Endodermal cell (in vitro differentiated cells): ENCODE measurements at regions not wholly inside any gene's neighbourhood (a gene's known extent, or its start where the extent isn't known, plus 50 kb on each side); places are given as distances from the start of the nearest gene placed in this dataset.

ENCODE experiments used
- DNase-seq: peaks from one replicate; pipeline ENCODE4 v3.0.0-alpha.2; 2017
- H3K27ac ChIP-seq: 2 replicates; pipeline ENCODE4 v1.5.1; 2013; ENCODE audit warnings: mild to moderate bottlenecking, low read depth, low read length, moderate library complexity
- H3K27me3 ChIP-seq: 2 replicates; pipeline ENCODE4 v1.6.1; 2013; ENCODE audit warnings: mild to moderate bottlenecking, low read length, moderate library complexity; ENCODE audit not compliant: insufficient read depth, control insufficient read depth, poor library complexity, severe bottlenecking
- H3K36me3 ChIP-seq: 2 replicates; pipeline ENCODE4 v1.7.0; 2013; ENCODE audit warnings: mild to moderate bottlenecking, low read length, moderate library complexity; ENCODE audit not compliant: control insufficient read depth, insufficient read depth
- H3K4me1 ChIP-seq: one replicate; pipeline ENCODE4 v1.7.0; 2013; ENCODE audit warnings: low read length; ENCODE audit not compliant: control insufficient read depth, insufficient read depth
- H3K4me3 ChIP-seq: 2 replicates; pipeline ENCODE4 v1.5.1; 2013; ENCODE audit warnings: mild to moderate bottlenecking, low read length, moderate library complexity
- H3K9ac ChIP-seq: 2 replicates; pipeline ENCODE4 v1.6.1; 2013; ENCODE audit warnings: mild to moderate bottlenecking, low read length, moderate library complexity; ENCODE audit not compliant: poor library complexity, severe bottlenecking; ENCODE audit errors: extremely low read depth
- H3K9me3 ChIP-seq: 2 replicates; pipeline ENCODE4 v1.6.1; 2013; ENCODE audit warnings: mild to moderate bottlenecking, low read length, moderate library complexity; ENCODE audit not compliant: control insufficient read depth
- H3K27ac Mint-ChIP-seq: 2 replicates; pipeline ENCODE4 v1.8.0; 2020; ENCODE audit warnings: mixed read lengths
- H3K27me3 Mint-ChIP-seq: 2 replicates; pipeline ENCODE4 v1.8.0; 2021; ENCODE audit warnings: mild to moderate bottlenecking, mixed read lengths; ENCODE audit not compliant: insufficient read depth
- H3K36me3 Mint-ChIP-seq: 2 replicates; pipeline ENCODE4 v1.8.0; 2020; ENCODE audit warnings: low read depth, mixed read lengths
- H3K4me1 Mint-ChIP-seq: 2 replicates; pipeline ENCODE4 v1.8.0; 2020; ENCODE audit warnings: mixed read lengths
- H3K4me3 Mint-ChIP-seq: 2 replicates; pipeline ENCODE4 v1.8.0; 2020; ENCODE audit warnings: mild to moderate bottlenecking, moderate library complexity, mixed read lengths
- H3K9me3 Mint-ChIP-seq: 2 replicates; pipeline ENCODE4 v1.8.0; 2020; ENCODE audit warnings: mild to moderate bottlenecking, mixed read lengths
- CTCF ChIP-seq: fragments of 200-600 bp; sonication (generic); conservative IDR thresholded peaks from 2 replicates; pipeline ENCODE4 v1.5.0; 2021; ENCODE audit warnings: antibody characterized with exemption, mild to moderate bottlenecking
- WGBS, 2 experiments: methylation state at CpG; one replicate each; pipeline versions ENCODE4 v1.1.5 to v1.1.7; 2013; ENCODE audit warnings: missing lambda C conversion rate in 2 of 2, mixed read lengths in 1 of 2; ENCODE audit not compliant: insufficient coverage in 1 of 2, insufficient read length in 1 of 2; 5-methylcytosine and 5-hydroxymethylcytosine counted together

GRCh38 chr3:54053882-54054281 is 68.5 kb upstream of the CACNA2D3 start:
- no peaks in the 10 kb centered on the region for H3K9me3 ChIP-seq
- no peak overlapping the region for H3K4me3 ChIP-seq
- H3K4me1 ChIP-seq = peaks cover 5% of the 10 kb centered on the region
- H3K27me3 Mint-ChIP-seq = peaks cover 3% of the 10 kb centered on the region
- H3K27ac ChIP-seq = no peak overlapping the region
- no peak for TF ChIP-seq CTCF
- H3K27me3 ChIP-seq = no peaks in the 10 kb centered on the region
- no peak overlapping the region for H3K27ac Mint-ChIP-seq
- peaks cover 5% of the 10 kb centered on the region for H3K4me1 Mint-ChIP-seq
- H3K36me3 Mint-ChIP-seq = no peaks in the 10 kb centered on the region
- WGBS, 2 experiments = 83 to 87% methylated on average over 1 to 4 of the region's 4 CpGs
- DNase-seq = no peak
- H3K9me3 Mint-ChIP-seq = no peaks in the 10 kb centered on the region
- H3K36me3 ChIP-seq = no peaks in the 10 kb centered on the region
- no peak overlapping the region for H3K9ac ChIP-seq
- H3K4me3 Mint-ChIP-seq = no peak overlapping the region

GRCh38 chr3:54053211-54053610 is 69.1 kb upstream of the CACNA2D3 start:
- H3K9me3 Mint-ChIP-seq = no peaks in the 10 kb centered on the region
- no peaks in the 10 kb centered on the region for H3K9me3 ChIP-seq
- no peak for DNase-seq
- H3K36me3 ChIP-seq = no peaks in the 10 kb centered on the region
- H3K4me3 ChIP-seq = no peak overlapping the region
- TF ChIP-seq CTCF = no peak
- no peaks in the 10 kb centered on the region for H3K27me3 ChIP-seq
- H3K4me3 Mint-ChIP-seq = no peak overlapping the region
- no peak overlapping the region for H3K9ac ChIP-seq
- H3K27me3 Mint-ChIP-seq = peaks cover 3% of the 10 kb centered on the region
- H3K36me3 Mint-ChIP-seq = no peaks in the 10 kb centered on the region
- peaks cover 5% of the 10 kb centered on the region for H3K4me1 Mint-ChIP-seq
- no peak overlapping the region for H3K27ac ChIP-seq
- peaks cover 5% of the 10 kb centered on the region for H3K4me1 ChIP-seq
- WGBS, 2 experiments = 71 to 76% methylated on average over 5 of the region's 5 CpGs
- H3K27ac Mint-ChIP-seq = no peak overlapping the region

GRCh38 chr3:54047568-54047967 is 74.8 kb upstream of the CACNA2D3 start:
- H3K36me3 ChIP-seq = no peaks in the 10 kb centered on the region
- no peak for TF ChIP-seq CTCF
- H3K36me3 Mint-ChIP-seq = no peaks in the 10 kb centered on the region
- H3K4me3 Mint-ChIP-seq = no peak overlapping the region
- H3K27ac Mint-ChIP-seq = no peak overlapping the region
- H3K27ac ChIP-seq = no peak overlapping the region
- no peaks in the 10 kb centered on the region for H3K27me3 Mint-ChIP-seq
- H3K9me3 Mint-ChIP-seq = no peaks in the 10 kb centered on the region
- H3K9me3 ChIP-seq = no peaks in the 10 kb centered on the region
- H3K4me1 ChIP-seq = no peaks in the 10 kb centered on the region
- no peaks in the 10 kb centered on the region for H3K27me3 ChIP-seq
- no peak for DNase-seq
- H3K9ac ChIP-seq = no peak overlapping the region
- no peak overlapping the region for H3K4me3 ChIP-seq
- no peaks in the 10 kb centered on the region for H3K4me1 Mint-ChIP-seq
- WGBS, 2 experiments = 84 to 90% methylated on average over 2 to 5 of the region's 5 CpGs
